ENCODE measurements at regions not wholly inside any gene's neighbourhood (a gene's known extent, or its start where the extent isn't known, plus 50 kb on each side); places are given as distances from the start of the nearest gene placed in this dataset.

GRCh38 chr7:19587291-19587690, 121.5 kb downstream of the POLR1F start:
- TF ChIP-seq CTCF (IDR thresholded peaks at IDR 0.05) (no peak), POLR2A (IDR thresholded peaks at IDR 0.05) (no peak)
